ENCODE measurements at regions not wholly inside any gene's neighbourhood (a gene's known extent, or its start where the extent isn't known, plus 50 kb on each side); places are given as distances from the start of the nearest gene placed in this dataset.

- TF ChIP-seq ARNTL (CRISPR knock-in tag; IDR thresholded peaks at IDR 0.05; ENCODE audit: borderline replicate concordance, low read depth), result no peak
- peak; percentile 69 for TF ChIP-seq ISL1 (CRISPR knock-in tag; IDR thresholded peaks at IDR 0.05)
- peak; percentile 75 for ATAC-seq
Measured at GRCh38 chr11:28756977-28757376, 648.8 kb downstream of the METTL15 start.

- ATAC-seq, result no peak
- no peak for TF ChIP-seq POU6F1 (CRISPR knock-in tag; IDR thresholded peaks at IDR 0.05; ENCODE audit: borderline replicate concordance, low read depth)
Measured at GRCh38 chr11:28743061-28743550, 634.9 kb downstream of the METTL15 start.

- TF ChIP-seq ZFP30 (CRISPR knock-in tag; IDR thresholded peaks at IDR 0.05), result no peak
- TF ChIP-seq CREB5 (CRISPR knock-in tag; IDR thresholded peaks at IDR 0.05; ENCODE audit: low read depth), result no peak
- ATAC-seq, result no peak
Measured at GRCh38 chr11:28739489-28740280, 631.5 kb downstream of the METTL15 start.

- TF ChIP-seq ZFP30 (CRISPR knock-in tag; IDR thresholded peaks at IDR 0.05), result no peak
- no peak for TF ChIP-seq ZC3H10 (CRISPR knock-in tag; IDR thresholded peaks at IDR 0.05)
- TF ChIP-seq TCF4 (CRISPR knock-in tag; IDR thresholded peaks at IDR 0.05; ENCODE audit: borderline replicate concordance), result no peak
- TF ChIP-seq PATZ1 (CRISPR knock-in tag; IDR thresholded peaks at IDR 0.05; ENCODE audit: borderline replicate concordance), result no peak
- no peak for TF ChIP-seq RARB (CRISPR knock-in tag; IDR thresholded peaks at IDR 0.05)
- TF ChIP-seq ISL1 (CRISPR knock-in tag; IDR thresholded peaks at IDR 0.05), result no peak
- TF ChIP-seq SNAI2 (CRISPR knock-in tag; IDR thresholded peaks at IDR 0.05), result no peak
- TF ChIP-seq CSDC2 (CRISPR knock-in tag; IDR thresholded peaks at IDR 0.05), result no peak
- TF ChIP-seq CSRNP3 (CRISPR knock-in tag; IDR thresholded peaks at IDR 0.05), result no peak
- no peak for TF ChIP-seq ZFP3 (CRISPR knock-in tag; IDR thresholded peaks at IDR 0.05)
- TF ChIP-seq ZNF565 (CRISPR knock-in tag; conservative IDR thresholded peaks at IDR 0.05; ENCODE audit: low read depth), result no peak
- TF ChIP-seq ZNF8 (CRISPR knock-in tag; IDR thresholded peaks at IDR 0.05), result no peak
- TF ChIP-seq GLIS3 (CRISPR knock-in tag; IDR thresholded peaks at IDR 0.05), result no peak
- TF ChIP-seq TOX (CRISPR knock-in tag; IDR thresholded peaks at IDR 0.05; ENCODE audit: borderline replicate concordance), result no peak
- no peak for TF ChIP-seq ARNTL (CRISPR knock-in tag; IDR thresholded peaks at IDR 0.05; ENCODE audit: borderline replicate concordance, low read depth)
- no peak for TF ChIP-seq BACH2 (CRISPR knock-in tag; IDR thresholded peaks at IDR 0.05; ENCODE audit: borderline replicate concordance)
Measured at GRCh38 chr11:28738549-28738948, 630.4 kb downstream of the METTL15 start.

GRCh38 chr11:28736256-28736655 lies 628.1 kb downstream of the METTL15 start:
- no peak for ATAC-seq
- no peak for TF ChIP-seq CSDC2 (CRISPR knock-in tag; IDR thresholded peaks at IDR 0.05)
- TF ChIP-seq GLIS3 (CRISPR knock-in tag; IDR thresholded peaks at IDR 0.05), result no peak
- no peak for TF ChIP-seq TCF4 (CRISPR knock-in tag; IDR thresholded peaks at IDR 0.05; ENCODE audit: borderline replicate concordance)
- no peak for TF ChIP-seq BACH2 (CRISPR knock-in tag; IDR thresholded peaks at IDR 0.05; ENCODE audit: borderline replicate concordance)
- TF ChIP-seq ARNTL (CRISPR knock-in tag; IDR thresholded peaks at IDR 0.05; ENCODE audit: borderline replicate concordance, low read depth), result no peak
- no peak for TF ChIP-seq PATZ1 (CRISPR knock-in tag; IDR thresholded peaks at IDR 0.05; ENCODE audit: borderline replicate concordance)
- TF ChIP-seq OSR1 (CRISPR knock-in tag; IDR thresholded peaks at IDR 0.05), result no peak
- TF ChIP-seq POU6F1 (CRISPR knock-in tag; IDR thresholded peaks at IDR 0.05; ENCODE audit: borderline replicate concordance, low read depth), result no peak
- TF ChIP-seq ZC3H10 (CRISPR knock-in tag; IDR thresholded peaks at IDR 0.05), result no peak
- no peak for TF ChIP-seq CREB5 (CRISPR knock-in tag; IDR thresholded peaks at IDR 0.05; ENCODE audit: low read depth)
- TF ChIP-seq CSRNP3 (CRISPR knock-in tag; IDR thresholded peaks at IDR 0.05), result no peak

More at GRCh38 chr11:28738549-28738948, 630.4 kb downstream of the METTL15 start:
- no peak for ATAC-seq
